Esophagus muscularis mucosa (tissue), 4 donors: ENCODE measurements at regions not wholly inside any gene's neighbourhood (a gene's known extent, or its start where the extent isn't known, plus 50 kb on each side); places are given as distances from the start of the nearest gene placed in this dataset.
"Not testable (repeated sequence)": the region's sequence is repeated elsewhere in the genome, so short reads cannot be mapped to it uniquely, and the experiment has no call there.

ENCODE experiments used
- DNase-seq: peaks from one replicate; pipeline ENCODE4 v3.0.0-alpha.2; 2017; ENCODE audit errors: extremely low spot score
- H3K27ac ChIP-seq, 4 donors: fragments of 200-600 bp; sonication (generic); replicated peaks in 1 of 4; 1 replicate in 3 of 4; 2 replicates in 1 of 4; pipeline ENCODE4 v1.5.1; 2016 to 2019; ENCODE audit warnings: mild to moderate bottlenecking in 1 of 4
- H3K27me3 ChIP-seq, 4 donors: fragments of 200-600 bp; sonication (generic); one replicate each; pipeline versions ENCODE4 v1.5.1 to v1.6.0; 2016 to 2019
- H3K36me3 ChIP-seq, 4 donors: fragments of 200-600 bp; sonication (generic); one replicate each; pipeline ENCODE4 v1.5.1; 2016 to 2019
- H3K4me1 ChIP-seq, 4 donors: fragments of 200-600 bp; sonication (generic); one replicate each; pipeline ENCODE4 v1.5.1; 2016 to 2019
- H3K4me3 ChIP-seq, 4 donors: fragments of 200-600 bp; sonication (generic); 1 replicate in 2 of 4; 2 replicates in 2 of 4; pipeline ENCODE4 v1.5.1; 2016 to 2019; ENCODE audit warnings: mild to moderate bottlenecking in 4 of 4, moderate library complexity in 1 of 4
- H3K9me3 ChIP-seq, 4 donors: fragments of 200-600 bp; sonication (generic); 1 replicate in 3 of 4; 2 replicates in 1 of 4; pipeline ENCODE4 v1.5.1; 2016 to 2019
- CTCF ChIP-seq, 3 experiments: fragments of 200-600 bp in 2 of 3; fragments of 450-650 bp in 1 of 3; sonication (generic) in 2 of 3; IDR thresholded peaks; one replicate each; pipeline ENCODE4 v1.5.1; 2017 to 2019; ENCODE audit warnings: antibody characterized with exemption in 3 of 3, mild to moderate bottlenecking in 2 of 3, moderate library complexity in 1 of 3
- EP300 ChIP-seq: sonication (generic); formaldehyde crosslinking; IDR thresholded peaks from one replicate; pipeline ENCODE4 v1.6.1; 2017; ENCODE audit warnings: antibody characterized with exemption
- POLR2A ChIP-seq: fragments of 450-650 bp; IDR thresholded peaks from one replicate; pipeline ENCODE4 v1.6.1; 2017; ENCODE audit warnings: antibody characterized with exemption, moderate library complexity, mild to moderate bottlenecking, low read depth
- POLR2AphosphoS5 ChIP-seq, 2 donors: sonication (generic); formaldehyde crosslinking; IDR thresholded peaks; one replicate each; pipeline ENCODE4 v1.6.1; 2017; ENCODE audit warnings: antibody characterized with exemption in 2 of 2
- WGBS: methylation state at CpG from one replicate; pipeline ENCODE4 v1.1.5; 2018; 5-methylcytosine and 5-hydroxymethylcytosine counted together
- intact Hi-C: fragments of 100-400 bp; cut with DNase I; formaldehyde crosslinking; loops from one replicate; pipeline ENCODE4 v1.15.1; 2023

GRCh38 chr10:62985807-62986600, 147.1 kb upstream of the NRBF2 start:
- H3K4me3 ChIP-seq: no peak overlapping the region
- intact Hi-C loops: no loop called here
- H3K36me3 ChIP-seq: no peaks in the 10 kb centered on the region
- no peaks in the 10 kb centered on the region for H3K27me3 ChIP-seq
- 73% methylated on average over 4 of the region's 4 CpGs for WGBS
- no peak overlapping the region for H3K27ac ChIP-seq
- no peaks in the 10 kb centered on the region for H3K4me1 ChIP-seq
- no peaks in the 10 kb centered on the region for H3K9me3 ChIP-seq
- TF ChIP-seq EP300 (no peak), CTCF (IDR thresholded peaks at IDR 0.05) (no peak), POLR2AphosphoS5 (IDR thresholded peaks at IDR 0.05) (no peak)
- no peak for DNase-seq

GRCh38 chr10:62981096-62981495, 152.0 kb upstream of the NRBF2 start:
- intact Hi-C loops: no loop called here
- Histone ChIP-seq H3K27ac (no peak overlapping the region), H3K4me1 (no peaks in the 10 kb centered on the region), H3K4me3 (no peak overlapping the region), H3K9me3 (no peaks in the 10 kb centered on the region), H3K27me3 (no peaks in the 10 kb centered on the region), H3K36me3 (no peaks in the 10 kb centered on the region)
- no peak for DNase-seq
- 49% methylated on average over 2 of the region's 2 CpGs for WGBS
- no peak for TF ChIP-seq POLR2AphosphoS5 (IDR thresholded peaks at IDR 0.05)
- no peak for TF ChIP-seq POLR2A
- TF ChIP-seq CTCF (IDR thresholded peaks at IDR 0.05): no peak
- no peak for TF ChIP-seq EP300

GRCh38 chr10:62980687-62981086, 152.4 kb upstream of the NRBF2 start:
- H3K27ac ChIP-seq: no peak overlapping the region
- H3K36me3 ChIP-seq: no peaks in the 10 kb centered on the region
- no peak for TF ChIP-seq POLR2A
- no peak for TF ChIP-seq CTCF (IDR thresholded peaks at IDR 0.05)
- TF ChIP-seq EP300: no peak
- no peak for TF ChIP-seq POLR2AphosphoS5 (IDR thresholded peaks at IDR 0.05)
- H3K4me1 ChIP-seq: no peaks in the 10 kb centered on the region
- H3K9me3 ChIP-seq: peaks cover 0 to under 1% (median 0%) of the 10 kb centered on the region in 4 donors
- intact Hi-C loops: no loop called here
- WGBS: 41% methylated on average over 5 of the region's 5 CpGs
- H3K27me3 ChIP-seq: no peaks in the 10 kb centered on the region
- H3K4me3 ChIP-seq: no peak overlapping the region
- no peak for DNase-seq

GRCh38 chr10:62979921-62980320, 153.2 kb upstream of the NRBF2 start:
- peaks cover 0 to 8% (median 4%) of the 10 kb centered on the region in 4 donors for H3K9me3 ChIP-seq
- no peaks in the 10 kb centered on the region for H3K27me3 ChIP-seq
- intact Hi-C loops: no loop called here
- no peak for DNase-seq
- H3K4me3 ChIP-seq: no peak overlapping the region
- TF ChIP-seq POLR2AphosphoS5 (IDR thresholded peaks at IDR 0.05) (no peak), EP300 (no peak), POLR2A (no peak), CTCF (IDR thresholded peaks at IDR 0.05) (no peak)
- no peaks in the 10 kb centered on the region for H3K36me3 ChIP-seq
- H3K4me1 ChIP-seq: no peaks in the 10 kb centered on the region
- H3K27ac ChIP-seq: no peak overlapping the region

- 84% methylated on average over 4 of the region's 4 CpGs for WGBS
- H3K27me3 ChIP-seq: no peaks in the 10 kb centered on the region
- H3K4me3 ChIP-seq: no peak overlapping the region
- H3K36me3 ChIP-seq: no peaks in the 10 kb centered on the region
- peaks cover 0 to 12% (median 9%) of the 10 kb centered on the region in 4 donors for H3K9me3 ChIP-seq
- no peak overlapping the region for H3K27ac ChIP-seq
- intact Hi-C loops: no loop called here
- TF ChIP-seq EP300: no peak
- TF ChIP-seq POLR2A: no peak
- TF ChIP-seq CTCF (IDR thresholded peaks at IDR 0.05): no peak
- TF ChIP-seq POLR2AphosphoS5 (IDR thresholded peaks at IDR 0.05): no peak
- no peaks in the 10 kb centered on the region for H3K4me1 ChIP-seq
- no peak for DNase-seq
These were observed 154.6 kb upstream of the NRBF2 start for GRCh38 chr10:62978482-62978881.

- H3K36me3 ChIP-seq, H3K27ac ChIP-seq, H3K4me3 ChIP-seq, H3K4me1 ChIP-seq, intact Hi-C loops, H3K27me3 ChIP-seq, DNase-seq: not testable (repeated sequence)
- H3K9me3 ChIP-seq: peaks cover 0 to 12% (median 9%) of the 10 kb centered on the region in 4 donors
- 84% methylated on average over 1 of the region's 1 CpG for WGBS
These were observed 158.3 kb upstream of the NRBF2 start for GRCh38 chr10:62974795-62975194.
